Activated CD4-positive, alpha-beta memory T cell treated with anti-CD3 and anti-CD28 coated beads for 36 hours (primary cell): ENCODE measurements at regions not wholly inside any gene's neighbourhood (a gene's known extent, or its start where the extent isn't known, plus 50 kb on each side); places are given as distances from the start of the nearest gene placed in this dataset.
"Not testable (repeated sequence)": the region's sequence is repeated elsewhere in the genome, so short reads cannot be mapped to it uniquely, and the experiment has no call there.

Source experiments
- CTCF ChIA-PET: fragments of 350-600 bp; sonication (Branson Sonifier 250); formaldehyde crosslinking; loops from one replicate; lab custom pipeline; 2021; ENCODE audit warnings: antibody characterized with exemption, inconsistent platforms; lab: Charles Lee
- POLR2A ChIA-PET: fragments of 350-600 bp; sonication (Branson Sonifier 250); formaldehyde crosslinking; loops from one replicate; lab custom pipeline; 2021; ENCODE audit warnings: antibody characterized with exemption; lab: Charles Lee
- DNase-seq: peaks from one replicate; pipeline ENCODE4 v3.0.0-alpha.2; 2020
- H3K27ac Mint-ChIP-seq: one replicate; pipeline ENCODE4 v1.8.0; 2021; ENCODE audit warnings: mixed read lengths
- H3K27me3 Mint-ChIP-seq: one replicate; pipeline ENCODE4 v1.8.0; 2021; ENCODE audit warnings: mixed read lengths
- H3K36me3 Mint-ChIP-seq: one replicate; pipeline ENCODE4 v1.8.0; 2021; ENCODE audit warnings: mixed read lengths
- H3K4me1 Mint-ChIP-seq: one replicate; pipeline ENCODE4 v1.8.0; 2021; ENCODE audit warnings: low read depth, mixed read lengths
- H3K4me3 Mint-ChIP-seq: one replicate; pipeline ENCODE4 v1.8.0; 2021; ENCODE audit warnings: mild to moderate bottlenecking, mixed read lengths
- H3K9me3 Mint-ChIP-seq: one replicate; pipeline ENCODE4 v1.8.0; 2021; ENCODE audit warnings: mixed read lengths
- intact Hi-C: fragments of 100-400 bp; cut with micrococcal nuclease; formaldehyde crosslinking; loops from one replicate; pipeline ENCODE4 v1.15.1; 2023

DNA sequence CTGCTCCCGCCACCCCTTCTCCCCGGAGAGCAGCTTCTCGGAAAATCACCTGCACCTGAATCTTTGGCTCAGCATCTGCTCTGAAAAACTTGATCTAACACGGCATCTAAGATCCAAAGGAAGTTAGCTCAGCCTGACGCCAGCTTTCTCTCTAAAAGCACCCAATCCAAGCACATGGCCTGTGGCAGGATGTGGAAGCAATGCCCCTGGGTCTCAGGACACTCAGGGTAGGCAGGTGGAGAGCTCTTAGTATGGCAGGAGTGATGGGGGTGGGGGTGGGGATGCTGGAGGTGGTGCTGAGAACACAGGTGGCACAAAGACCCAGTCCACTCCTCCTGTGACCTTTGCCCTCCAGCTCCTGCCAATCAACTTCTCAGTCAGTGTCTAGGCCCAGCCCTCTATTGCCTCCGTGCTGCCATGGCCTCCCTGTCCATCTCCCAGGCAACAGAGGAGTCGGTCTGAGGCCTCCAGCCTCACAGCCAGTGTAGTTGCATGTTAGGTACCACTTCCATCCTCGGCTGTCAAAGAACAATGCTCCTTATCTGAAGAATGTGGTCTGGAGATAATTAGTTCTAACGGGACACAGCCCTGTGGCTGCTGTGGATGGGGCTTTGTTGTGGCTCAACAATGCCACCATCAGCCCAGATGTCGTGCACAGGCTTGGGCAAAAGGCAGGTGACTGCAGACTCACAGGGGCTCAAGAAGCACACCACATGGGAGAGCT is 180.0 kb upstream of the C14orf180 start:
- DNase-seq = no peak
- intact Hi-C loops = no loop called here
- Mint-ChIP-seq H3K27me3 (no peaks in the 10 kb centered on the region), H3K27ac (no peak overlapping the region), H3K4me3 (no peak overlapping the region), H3K9me3 (peaks cover 15% of the 10 kb centered on the region), H3K36me3 (peaks cover 6% of the 10 kb centered on the region), H3K4me1 (peaks cover 28% of the 10 kb centered on the region)
- ChIA-PET POLR2A (no interaction called here), CTCF (interaction anchor here (0.9 to 1.2 kb wide), 2 partner anchors 309 to 322 kb away, joined by 3 read pairs; no protein-coding TSS in a partner anchor)

GRCh38 chr14:104400355-104400754 is 179.2 kb upstream of the C14orf180 start:
- CTCF ChIA-PET = no interaction called here

DNA sequence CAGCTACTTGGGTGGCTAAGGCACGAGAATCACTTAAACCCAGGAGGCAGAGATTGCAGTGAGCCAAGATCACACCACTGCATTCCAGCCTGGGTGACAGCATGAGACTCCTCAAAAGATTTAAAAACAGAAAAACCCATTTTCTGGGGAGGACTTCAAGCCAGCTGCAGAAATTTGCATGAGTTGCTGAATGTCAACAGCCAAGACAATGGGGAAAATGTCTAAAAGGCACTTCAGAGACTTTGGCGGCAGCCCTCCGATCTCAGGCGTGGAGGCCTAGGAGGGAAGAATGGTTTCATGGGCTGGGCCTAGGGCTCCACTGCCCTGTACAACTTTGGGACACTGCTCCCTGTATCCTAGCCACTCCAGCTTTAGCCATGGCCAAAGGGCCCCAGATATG is 177.8 kb upstream of the C14orf180 start:
- DNase-seq = no peak
- ChIA-PET CTCF (no interaction called here), POLR2A (no interaction called here)
- Mint-ChIP-seq H3K27ac (no peak overlapping the region), H3K27me3 (no peaks in the 10 kb centered on the region), H3K4me1 (peaks cover 12% of the 10 kb centered on the region), H3K4me3 (no peak overlapping the region), H3K9me3 (peaks cover 15% of the 10 kb centered on the region), H3K36me3 (peaks cover 6% of the 10 kb centered on the region)
- intact Hi-C loops = no loop called here

More at GRCh38 chr14:104400355-104400754, 179.2 kb upstream of the C14orf180 start:
- no peak for DNase-seq
- H3K4me1 Mint-ChIP-seq = peaks cover 21% of the 10 kb centered on the region
- H3K4me3 Mint-ChIP-seq = no peak overlapping the region
- peaks cover 15% of the 10 kb centered on the region for H3K9me3 Mint-ChIP-seq
- H3K27me3 Mint-ChIP-seq = no peaks in the 10 kb centered on the region
- H3K36me3 Mint-ChIP-seq = peaks cover 6% of the 10 kb centered on the region
- POLR2A ChIA-PET = no interaction called here
- H3K27ac Mint-ChIP-seq = no peak overlapping the region
- intact Hi-C loops = no loop called here

DNA sequence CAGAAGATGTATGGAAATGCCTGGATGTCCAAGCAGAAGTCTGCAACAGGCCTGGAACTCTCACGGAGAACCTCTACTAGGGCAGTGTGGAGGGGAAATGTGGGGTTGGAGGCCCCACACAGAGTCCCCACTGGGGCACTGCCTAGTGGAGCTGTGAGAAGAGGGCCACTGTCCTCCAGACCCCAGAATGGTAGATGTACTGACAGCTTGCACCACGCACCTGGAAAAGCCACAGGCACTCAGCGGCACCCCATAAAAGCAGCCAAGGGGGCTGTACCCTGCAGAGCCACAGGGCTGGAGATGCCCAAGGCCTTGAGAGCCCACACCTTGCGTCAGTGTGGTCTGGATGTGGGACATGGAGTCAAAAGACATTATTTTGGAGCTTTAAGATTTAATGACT is 177.3 kb upstream of the C14orf180 start:
- intact Hi-C loops, H3K27me3 Mint-ChIP-seq, H3K36me3 Mint-ChIP-seq, H3K4me3 Mint-ChIP-seq, H3K27ac Mint-ChIP-seq, POLR2A ChIA-PET, CTCF ChIA-PET, DNase-seq: not testable (repeated sequence)
- H3K9me3 Mint-ChIP-seq = peaks cover 12% of the 10 kb centered on the region
- H3K4me1 Mint-ChIP-seq = peaks cover 12% of the 10 kb centered on the region

DNA sequence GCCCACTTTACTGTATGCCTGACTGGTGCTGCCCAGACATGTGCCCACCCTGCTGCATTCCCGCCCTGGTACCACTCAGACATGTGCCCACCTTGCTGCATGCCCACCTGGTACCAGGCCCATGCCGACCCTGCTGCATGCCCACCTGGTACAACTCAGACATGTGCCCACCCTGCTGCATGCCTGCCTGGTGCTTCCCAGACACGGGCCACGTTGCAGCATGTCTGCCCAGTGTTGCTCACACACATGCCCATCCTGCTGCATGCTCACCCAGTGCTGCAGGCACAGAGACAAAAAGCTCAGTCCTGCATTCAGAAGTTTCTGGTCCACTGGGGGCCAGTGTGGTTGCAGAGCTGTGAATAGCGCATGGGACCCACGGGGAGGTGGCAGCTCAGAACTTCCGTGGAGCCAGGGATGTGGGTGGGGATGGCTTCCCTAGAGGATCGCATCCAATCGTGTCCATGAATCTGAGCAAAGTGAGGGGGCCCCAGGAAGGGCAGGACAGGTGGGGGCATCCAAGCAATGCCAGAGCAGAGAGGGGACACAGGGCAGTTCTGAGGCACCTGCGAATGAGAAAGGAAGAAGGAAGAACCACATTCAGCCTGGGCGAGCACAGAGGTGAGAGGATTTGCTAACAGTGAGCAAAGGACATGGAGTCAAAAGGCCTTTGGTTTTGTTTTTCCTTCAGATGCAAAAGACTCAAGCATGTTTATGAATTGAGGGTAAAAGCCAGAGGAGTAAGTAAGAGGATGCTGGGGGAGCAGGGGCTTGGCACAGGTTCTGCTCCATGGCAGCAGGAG is 175.9 kb upstream of the C14orf180 start:
- CTCF ChIA-PET = no interaction called here
- peaks cover 2% of the 10 kb centered on the region for H3K36me3 Mint-ChIP-seq

GRCh38 chr14:104404922-104405321 is 174.6 kb upstream of the C14orf180 start:
- POLR2A ChIA-PET = no interaction called here
- H3K36me3 Mint-ChIP-seq = peaks cover 6% of the 10 kb centered on the region
- intact Hi-C loops = no loop called here
- peaks cover 12% of the 10 kb centered on the region for H3K9me3 Mint-ChIP-seq
- DNase-seq = no peak
- CTCF ChIA-PET = no interaction called here
- no peak overlapping the region for H3K27ac Mint-ChIP-seq
- no peak overlapping the region for H3K4me3 Mint-ChIP-seq
- peaks cover under 1% of the 10 kb centered on the region for H3K4me1 Mint-ChIP-seq
- peaks cover 1% of the 10 kb centered on the region for H3K27me3 Mint-ChIP-seq

More for the DNA sequence above, 175.9 kb upstream of the C14orf180 start:
- POLR2A ChIA-PET = no interaction called here
- H3K4me3 Mint-ChIP-seq = no peak overlapping the region
- H3K27me3 Mint-ChIP-seq = peaks cover 1% of the 10 kb centered on the region
- H3K27ac Mint-ChIP-seq = no peak overlapping the region
- peaks cover 6% of the 10 kb centered on the region for H3K9me3 Mint-ChIP-seq
- peaks cover 12% of the 10 kb centered on the region for H3K4me1 Mint-ChIP-seq
- DNase-seq = no peak
- intact Hi-C loops = no loop called here

DNA sequence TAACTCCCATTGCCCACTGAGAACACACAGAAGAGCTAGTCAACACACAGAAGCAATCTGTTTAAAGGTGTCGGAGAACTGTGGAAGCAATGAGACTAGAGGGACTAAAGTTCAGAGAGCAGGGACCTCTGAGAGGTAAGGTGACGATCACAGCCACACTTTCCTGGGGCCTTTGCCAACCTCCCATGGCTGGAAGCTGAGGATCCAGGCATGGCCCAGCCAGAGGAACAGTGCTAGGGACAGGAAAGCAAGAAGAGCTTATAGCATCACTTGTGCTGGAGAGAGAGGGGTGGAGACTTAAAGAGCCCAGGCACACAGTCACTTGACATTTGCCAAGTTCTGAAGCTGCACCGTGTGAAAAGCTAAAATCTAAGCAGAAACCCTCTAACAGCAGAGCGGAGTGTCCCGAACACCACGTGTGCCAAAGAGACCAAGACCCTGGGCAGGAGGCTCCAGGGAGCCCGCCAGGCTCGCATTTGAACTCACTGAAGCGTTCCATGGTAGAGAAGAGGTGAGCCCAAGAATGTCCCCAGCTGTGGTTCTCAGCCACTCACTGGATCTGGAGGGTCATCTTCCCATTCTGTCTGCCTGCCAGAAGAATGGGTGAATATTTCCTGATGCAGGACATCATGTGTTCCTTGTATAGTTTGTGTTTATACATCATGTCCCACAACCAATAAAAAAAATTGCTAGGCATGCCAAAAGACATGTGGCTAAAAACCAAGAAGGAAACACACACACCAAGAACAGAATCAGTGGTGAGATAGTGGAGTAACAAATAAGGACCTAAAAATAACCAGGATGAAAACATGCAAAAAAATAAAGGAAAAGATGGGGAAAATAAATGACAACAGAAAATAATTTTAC is 174.0 kb upstream of the C14orf180 start:
- H3K9me3 Mint-ChIP-seq = peaks cover 12% of the 10 kb centered on the region
- ChIA-PET POLR2A (no interaction called here), CTCF (no interaction called here)
- DNase-seq = no peak
- H3K27me3 Mint-ChIP-seq = peaks cover 1% of the 10 kb centered on the region
- intact Hi-C loops = no loop called here
- H3K36me3 Mint-ChIP-seq = peaks cover 6% of the 10 kb centered on the region
- H3K4me3 Mint-ChIP-seq = no peak overlapping the region
- H3K4me1 Mint-ChIP-seq = no peaks in the 10 kb centered on the region
- H3K27ac Mint-ChIP-seq = no peak overlapping the region

- Mint-ChIP-seq H3K9me3 (peaks cover 12% of the 10 kb centered on the region), H3K36me3 (peaks cover 6% of the 10 kb centered on the region), H3K27me3 (peaks cover 1% of the 10 kb centered on the region), H3K27ac (no peak overlapping the region), H3K4me3 (no peak overlapping the region), H3K4me1 (no peaks in the 10 kb centered on the region)
- CTCF ChIA-PET = no interaction called here
- no peak for DNase-seq
- POLR2A ChIA-PET = no interaction called here
- intact Hi-C loops = no loop called here
These were observed 172.7 kb upstream of the C14orf180 start for GRCh38 chr14:104406831-104407230.

DNA sequence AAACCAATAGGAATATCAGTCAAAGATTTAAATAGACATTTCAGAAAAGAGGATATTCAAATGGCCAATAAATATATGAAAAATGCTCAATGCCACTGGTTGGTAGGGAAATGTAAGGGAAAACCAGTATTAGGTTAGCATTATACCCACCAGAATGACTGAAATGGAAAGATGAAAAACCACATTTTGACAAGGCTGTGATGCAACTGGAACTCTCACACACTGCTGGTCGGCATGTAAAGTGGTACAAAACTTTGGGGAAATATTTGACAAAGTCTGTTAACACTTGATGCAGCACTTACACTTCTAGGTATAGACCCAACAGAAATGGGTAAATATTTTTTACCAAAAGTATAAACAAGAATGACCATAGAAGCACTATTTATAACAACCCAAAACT is 163.2 kb upstream of the C14orf180 start:
- Mint-ChIP-seq H3K27me3 (peaks cover 6% of the 10 kb centered on the region), H3K4me1 (no peaks in the 10 kb centered on the region), H3K4me3 (no peak overlapping the region), H3K27ac (no peak overlapping the region), H3K36me3 (no peaks in the 10 kb centered on the region), H3K9me3 (no peaks in the 10 kb centered on the region)
- intact Hi-C loops = no loop called here
- ChIA-PET CTCF (no interaction called here), POLR2A (no interaction called here)
- no peak for DNase-seq

GRCh38 chr14:104419865-104420505 is 159.6 kb upstream of the C14orf180 start:
- H3K4me3 Mint-ChIP-seq = no peak overlapping the region
- H3K4me1 Mint-ChIP-seq = no peaks in the 10 kb centered on the region
- DNase-seq = no peak
- CTCF ChIA-PET = no interaction called here
- intact Hi-C loops = no loop called here
- POLR2A ChIA-PET = no interaction called here
- peaks cover 6% of the 10 kb centered on the region for H3K27me3 Mint-ChIP-seq
- no peak overlapping the region for H3K27ac Mint-ChIP-seq
- H3K9me3 Mint-ChIP-seq = no peaks in the 10 kb centered on the region
- H3K36me3 Mint-ChIP-seq = no peaks in the 10 kb centered on the region

GRCh38 chr14:104420523-104420922 is 159.0 kb upstream of the C14orf180 start:
- CTCF ChIA-PET = not testable (repeated sequence)

GRCh38 chr14:104420990-104421389 is 158.6 kb upstream of the C14orf180 start:
- Mint-ChIP-seq H3K4me3 (no peak overlapping the region), H3K36me3 (no peaks in the 10 kb centered on the region), H3K9me3 (no peaks in the 10 kb centered on the region), H3K27ac (no peak overlapping the region), H3K4me1 (no peaks in the 10 kb centered on the region), H3K27me3 (no peaks in the 10 kb centered on the region)
- intact Hi-C loops = no loop called here
- ChIA-PET POLR2A (no interaction called here), CTCF (no interaction called here)
- DNase-seq = no peak

More at GRCh38 chr14:104420523-104420922, 159.0 kb upstream of the C14orf180 start:
- POLR2A ChIA-PET, H3K36me3 Mint-ChIP-seq, intact Hi-C loops, H3K9me3 Mint-ChIP-seq, H3K4me3 Mint-ChIP-seq, DNase-seq, H3K27me3 Mint-ChIP-seq, H3K4me1 Mint-ChIP-seq, H3K27ac Mint-ChIP-seq: not testable (repeated sequence)
